Fibroblast of lung (primary cell): ENCODE measurements at regions not wholly inside any gene's neighbourhood (a gene's known extent, or its start where the extent isn't known, plus 50 kb on each side); places are given as distances from the start of the nearest gene placed in this dataset.

Experiments
- CTCF ChIP-seq, 2 donors: IDR thresholded peaks in 1 of 2; conservative IDR thresholded peaks in 1 of 2; 1 replicate in 1 of 2; 2 replicates in 1 of 2; pipeline ENCODE4 v1.5.1; 2011 to 2012; ENCODE audit warnings: low read length in 2 of 2, control low read depth in 1 of 2, inconsistent platforms in 1 of 2, low read depth in 1 of 2, mild to moderate bottlenecking in 1 of 2
- EZH2 ChIP-seq: IDR thresholded peaks from 2 replicates; pipeline ENCODE4 v1.5.1; 2012; ENCODE audit warnings: low read length, control low read depth, mild to moderate bottlenecking; ENCODE audit errors: missing control alignments

GRCh38 chr7:159250471-159250870, 105.8 kb upstream of the VIPR2 start:
- TF ChIP-seq EZH2 = no peak
- no peak for TF ChIP-seq CTCF (conservative IDR thresholded peaks at IDR 0.05 in 1 of 2, IDR thresholded peaks at IDR 0.05 in 1 of 2; ENCODE audit: low read depth in 1 of 2, low read length in 2 of 2)
